NOMO-1 (cell line): ENCODE measurements at regions not wholly inside any gene's neighbourhood (a gene's known extent, or its start where the extent isn't known, plus 50 kb on each side); places are given as distances from the start of the nearest gene placed in this dataset.

Experiments
- DNase-seq, 2 experiments: peaks; one replicate each; lab custom pipeline; 2025; ENCODE audit not compliant: unreplicated experiment in 2 of 2; lab: John Stamatoyannopoulos, UW

GRCh38 chr20:50415021-50415515 lies 95.1 kb upstream of the PTPN1 start:
- no peak for DNase-seq

- no peak for DNase-seq
These were observed 94.5 kb upstream of the PTPN1 start for GRCh38 chr20:50415516-50416268.

DNA sequence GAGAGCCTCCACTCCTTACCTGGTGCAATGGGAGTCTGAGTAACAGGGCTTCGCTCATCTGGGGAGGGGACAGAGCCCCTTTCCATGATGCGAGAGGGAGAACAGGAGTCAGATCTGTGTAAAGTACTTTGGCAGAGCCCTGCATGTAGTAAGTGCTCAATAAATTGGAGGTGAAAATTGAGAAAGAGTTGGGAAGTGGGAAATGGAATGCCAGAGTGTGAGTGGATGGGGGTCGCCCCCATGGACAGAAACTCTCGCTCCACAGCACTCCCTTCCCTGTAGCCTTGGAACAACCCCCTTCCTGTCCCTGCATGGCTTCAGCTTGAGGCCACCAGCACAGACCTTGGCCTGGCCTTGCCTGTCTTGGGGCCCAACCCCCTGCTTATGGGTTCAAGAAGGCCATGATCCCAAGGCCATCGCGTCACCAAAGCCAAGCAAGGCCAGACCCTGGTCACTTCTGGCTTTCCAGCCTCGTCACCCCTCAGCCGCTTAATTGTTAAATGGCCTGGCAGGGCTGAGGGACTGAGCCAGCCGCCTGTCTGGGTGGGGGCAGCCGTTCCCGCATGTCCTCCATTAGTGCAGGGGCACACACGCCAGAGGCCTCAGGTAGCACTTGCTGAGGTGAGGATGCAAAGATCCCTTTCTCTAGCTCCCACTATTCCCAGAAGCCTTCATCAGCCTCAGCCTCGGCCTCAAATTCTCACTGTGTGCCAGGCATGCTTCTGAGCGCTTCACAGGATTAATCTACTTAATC lies 93.7 kb upstream of the PTPN1 start:
- DNase-seq, result no peak

- DNase-seq, result no peak
These were observed 93.2 kb upstream of the PTPN1 start for GRCh38 chr20:50417023-50417329.

DNA sequence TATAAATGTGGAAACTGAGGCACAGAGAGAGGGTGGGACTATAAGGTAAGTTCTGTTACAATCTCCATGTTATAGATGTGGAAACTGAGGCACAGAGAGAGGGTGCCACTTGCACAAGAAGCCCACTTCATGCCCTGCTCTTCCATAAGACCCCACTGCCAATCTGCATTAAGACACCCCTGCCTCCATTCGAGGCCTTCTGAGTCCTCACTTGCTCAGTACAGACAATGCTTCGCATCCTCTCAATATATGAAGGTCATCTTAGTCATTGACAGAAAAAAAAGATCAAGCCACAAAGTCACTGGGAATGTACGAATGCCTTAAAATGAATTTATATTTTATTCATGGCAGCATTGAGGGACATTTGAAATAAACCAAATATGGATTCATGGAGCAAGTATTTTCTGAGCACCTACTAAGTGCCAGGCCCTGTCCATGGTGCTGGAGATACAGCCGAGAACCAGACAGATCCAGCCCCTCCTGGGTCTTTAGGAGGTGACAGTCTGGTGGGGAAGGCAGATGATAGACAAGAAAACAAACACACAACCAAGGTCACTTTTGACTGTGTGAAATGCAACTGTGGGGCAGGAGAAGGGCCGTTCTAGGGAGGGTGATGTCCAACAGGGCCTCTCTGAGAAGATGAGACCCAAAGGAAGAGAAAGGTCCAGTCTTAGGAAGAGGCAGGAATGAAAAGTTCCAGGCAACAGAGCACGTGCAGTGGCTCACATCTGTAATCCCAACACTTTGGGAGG lies 92.5 kb upstream of the PTPN1 start:
- no peak for DNase-seq

DNA sequence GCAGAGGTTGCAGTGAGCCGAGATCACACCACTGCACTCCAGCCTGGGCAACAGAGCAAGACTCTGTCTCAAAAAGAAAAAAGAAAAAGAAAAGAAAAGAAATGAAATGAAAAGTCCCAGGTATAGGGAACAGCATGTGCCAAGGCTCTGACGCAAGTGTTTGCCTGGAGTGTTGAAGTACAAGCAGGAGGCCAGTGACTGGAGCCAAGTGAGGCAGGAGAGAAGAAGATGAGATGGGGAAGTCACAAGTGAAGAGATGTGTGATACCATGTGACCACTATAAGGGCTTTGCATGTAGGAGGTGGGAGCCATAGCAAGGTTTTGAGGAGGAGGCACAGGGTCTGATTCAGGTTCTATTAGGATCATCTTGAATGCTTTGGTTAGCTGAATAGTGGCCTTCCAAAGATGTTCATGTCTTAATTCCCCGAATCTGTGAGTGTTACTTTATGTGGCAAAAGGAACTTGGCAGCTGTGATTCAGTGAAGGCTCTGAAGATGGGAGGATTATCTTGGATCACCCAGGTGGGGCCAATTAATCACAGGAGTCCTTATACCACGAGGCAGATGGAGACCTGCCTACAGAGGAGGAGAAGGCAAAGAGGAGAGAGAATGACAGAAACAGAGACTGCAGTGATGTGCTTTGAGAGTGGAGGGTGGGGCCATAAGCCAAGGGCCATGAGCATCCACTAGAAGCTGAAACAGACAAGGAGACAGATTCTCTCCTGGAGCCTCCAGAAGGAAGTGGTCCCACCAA lies 91.1 kb upstream of the PTPN1 start:
- DNase-seq, result no peak

- DNase-seq, result no peak
These were observed 89.8 kb upstream of the PTPN1 start for GRCh38 chr20:50420380-50420779.

GRCh38 chr20:50421356-50422340 lies 88.5 kb upstream of the PTPN1 start:
- no peak for DNase-seq

GRCh38 chr20:50423758-50424157 lies 86.4 kb upstream of the PTPN1 start:
- no peak for DNase-seq

DNA sequence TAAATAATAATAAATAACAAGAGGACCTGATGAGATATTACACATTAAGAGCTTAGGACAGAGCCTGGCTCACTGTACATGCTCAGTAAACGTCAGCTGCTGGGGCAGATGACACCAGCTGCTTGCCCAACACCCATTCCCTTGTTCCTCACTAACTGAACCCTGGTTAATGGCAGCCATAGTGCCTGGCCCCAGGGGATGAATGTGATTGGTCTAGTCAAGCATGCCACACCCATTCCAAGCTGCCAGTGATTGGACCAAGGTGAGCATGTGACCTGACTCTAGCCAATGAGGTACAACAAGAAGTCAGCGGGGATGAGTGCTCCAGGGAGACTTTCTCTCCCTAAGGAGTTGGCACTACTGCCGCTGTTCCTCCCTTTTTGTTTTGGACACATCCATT lies 85.1 kb upstream of the PTPN1 start:
- DNase-seq, result no peak

DNA sequence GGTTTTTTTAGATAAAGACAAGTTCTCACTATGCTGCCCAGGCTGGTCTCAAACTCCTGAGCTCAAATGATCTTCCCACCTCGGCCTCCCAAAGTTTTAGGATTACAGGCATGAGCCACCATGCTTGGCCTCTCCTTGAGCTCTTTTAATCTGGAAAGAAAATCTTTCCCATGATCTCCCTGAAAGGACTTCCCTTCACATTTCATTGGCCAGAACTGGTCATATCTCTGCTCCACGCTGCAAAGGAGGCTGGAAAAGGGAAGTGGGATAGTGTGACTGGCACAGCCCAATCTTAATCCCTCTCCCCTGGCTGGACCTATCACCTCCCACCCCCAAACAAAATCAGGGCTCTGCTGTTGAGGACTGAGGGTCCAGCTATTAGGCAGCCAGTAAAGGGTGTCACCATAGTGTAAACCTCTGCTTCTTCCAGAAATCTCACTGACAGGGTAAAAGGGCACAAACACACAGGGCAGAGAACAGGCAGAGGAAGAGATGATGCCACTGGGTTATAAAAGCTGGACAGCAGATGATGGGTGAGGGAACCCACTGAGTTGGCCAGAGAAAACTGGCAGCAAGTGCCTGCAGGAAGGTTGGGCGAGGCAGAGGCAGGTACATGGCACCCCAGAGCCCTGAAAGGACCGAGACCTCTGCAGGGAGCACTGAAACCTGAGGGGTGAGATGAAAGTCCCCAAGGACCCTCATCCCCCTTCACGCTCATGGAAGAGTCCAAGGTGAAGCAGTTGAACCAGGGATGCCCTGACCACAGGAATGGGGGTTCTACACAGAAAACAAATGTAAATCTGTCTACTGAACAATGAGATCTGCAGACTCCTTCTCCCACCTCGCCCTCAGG lies 83.1 kb upstream of the PTPN1 start:
- no peak for DNase-seq

DNA sequence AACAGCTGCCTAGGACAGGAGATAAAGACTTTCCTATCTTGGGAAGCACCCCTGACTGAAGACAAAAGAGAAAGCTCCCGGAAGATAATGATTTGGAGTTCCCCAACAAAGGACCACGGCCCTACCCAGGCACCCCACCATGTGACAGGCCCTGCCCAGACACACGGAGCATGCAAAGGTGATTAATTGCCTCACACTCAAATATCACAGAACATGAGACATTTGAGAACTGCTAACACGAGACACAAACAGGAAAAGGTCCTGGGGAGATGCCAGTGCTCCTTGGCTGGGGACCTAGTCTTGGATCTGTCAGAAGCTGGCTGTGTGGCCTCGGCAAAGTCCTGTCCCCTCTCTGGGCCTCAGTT lies 82.5 kb upstream of the PTPN1 start:
- DNase-seq, result no peak

DNA sequence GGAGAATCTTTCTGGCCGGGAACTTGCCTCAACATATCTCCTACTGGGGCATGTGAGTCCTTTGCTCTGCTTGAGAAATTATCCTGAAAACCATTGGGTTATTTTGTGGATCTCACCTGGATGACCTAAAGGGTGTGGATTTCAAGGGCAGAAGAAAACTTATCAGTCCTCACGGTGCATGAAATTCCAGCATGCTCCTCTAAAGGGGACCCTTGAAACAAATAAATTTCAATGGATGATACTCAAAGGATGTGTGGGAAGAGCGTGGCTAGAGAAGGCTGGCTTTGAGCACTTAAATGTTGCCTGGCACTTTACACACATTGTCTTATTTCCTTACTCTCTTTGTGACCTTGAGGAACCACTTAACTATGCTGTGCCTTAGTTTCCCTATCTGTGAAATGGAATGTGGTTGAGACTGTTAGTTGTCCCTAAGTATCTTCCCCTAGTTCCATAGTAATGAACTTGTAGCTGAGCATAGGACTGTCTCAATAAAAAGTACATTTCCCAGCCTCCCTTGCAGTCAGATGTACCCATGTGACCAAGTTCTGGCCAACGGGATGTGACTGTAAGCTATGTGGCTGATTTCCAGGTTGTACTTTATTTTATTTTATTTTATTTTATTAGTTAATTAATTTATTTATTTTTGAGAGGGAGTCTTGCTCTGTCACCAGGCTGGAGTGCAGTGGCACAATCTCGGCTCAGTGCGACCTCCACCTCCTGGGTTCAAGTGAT lies 81.9 kb upstream of the PTPN1 start:
- no peak for DNase-seq

- no peak for DNase-seq
These were observed 80.8 kb upstream of the PTPN1 start for GRCh38 chr20:50429412-50429811.

- no peak for DNase-seq
These were observed 79.1 kb upstream of the PTPN1 start for GRCh38 chr20:50431066-50431450.

DNA sequence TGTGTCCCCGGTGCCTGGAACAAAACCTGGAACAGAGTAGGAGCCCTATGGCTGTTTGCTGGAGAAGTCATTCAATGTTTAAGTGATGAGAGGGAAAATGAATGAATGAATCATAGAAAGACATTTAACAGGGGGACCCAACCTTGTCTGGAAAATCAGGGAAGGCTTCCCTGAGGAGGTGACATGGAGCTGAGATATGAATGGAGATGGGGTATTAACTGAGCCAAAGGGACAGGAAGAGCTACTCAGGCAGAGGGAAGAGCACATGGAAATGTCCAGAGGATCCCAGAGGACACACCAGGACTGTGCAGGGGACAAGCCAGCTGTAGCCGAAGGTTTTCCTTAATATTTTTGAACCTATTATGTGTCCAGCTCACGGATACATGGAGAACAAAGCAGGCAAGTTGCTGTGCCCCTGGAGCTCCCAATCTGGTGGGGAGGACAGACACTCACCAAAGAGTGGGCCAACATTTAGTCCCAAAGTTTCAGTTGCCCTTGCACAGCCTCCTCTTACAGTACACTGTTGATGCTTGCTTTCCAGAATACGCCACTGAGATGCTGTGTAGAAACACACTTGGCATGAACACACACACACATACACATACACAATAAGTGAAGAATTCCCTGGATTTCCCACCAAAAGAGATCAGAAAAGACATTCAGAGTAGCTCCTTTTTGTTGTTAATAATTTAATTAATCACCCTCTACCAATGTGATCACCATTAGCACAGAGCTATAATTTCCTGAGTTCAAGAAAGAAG lies 77.0 kb upstream of the PTPN1 start:
- no peak for DNase-seq

GRCh38 chr20:50434321-50434652 lies 75.9 kb upstream of the PTPN1 start:
- no peak for DNase-seq
